ENCODE measurements at regions not wholly inside any gene's neighbourhood (a gene's known extent, or its start where the extent isn't known, plus 50 kb on each side); places are given as distances from the start of the nearest gene placed in this dataset.
"Not testable (repeated sequence)": the region's sequence is repeated elsewhere in the genome, so short reads cannot be mapped to it uniquely, and the experiment has no call there.

- TF ChIP-seq CTCF (IDR thresholded peaks at IDR 0.05); POLR2A (IDR thresholded peaks at IDR 0.05; ENCODE audit: low read depth); EP300 (IDR thresholded peaks at IDR 0.05): not testable (repeated sequence)
Observed at GRCh38 chrX:3902222-3902621, 188.8 kb upstream of the PRKX start.
